OCI-LY3 (cell line): ENCODE measurements at regions not wholly inside any gene's neighbourhood (a gene's known extent, or its start where the extent isn't known, plus 50 kb on each side); places are given as distances from the start of the nearest gene placed in this dataset.

ENCODE experiments used
- H2AFZ ChIP-seq: fragments of 200-600, 300-600 bp; shearing (Covaris generic); 2 replicates; pipeline ENCODE4 v1.6.0; 2014; ENCODE audit warnings: antibody characterized with exemption, low read depth, low read length
- H3K27ac ChIP-seq: fragments of 200-600, 300-600 bp; sonication (generic); 2 replicates; pipeline ENCODE4 v1.5.1; 2014; ENCODE audit warnings: mild to moderate bottlenecking, low read length, moderate library complexity, mixed read lengths
- H3K27me3 ChIP-seq: fragments of 200-600, 300-600 bp; sonication (generic); 2 replicates; pipeline ENCODE4 v1.6.1; 2014; ENCODE audit warnings: low read depth, low read length, mixed read lengths
- H3K36me3 ChIP-seq: fragments of 200-600, 300-600 bp; sonication (generic); replicated peaks from 2 replicates; pipeline ENCODE3; 2014; ENCODE audit warnings: low read depth, low read length, mixed read lengths
- H3K4me1 ChIP-seq: fragments of 300-600, 200-600 bp; sonication (generic); 2 replicates; pipeline ENCODE4 v1.6.1; 2014; ENCODE audit warnings: low read length, mixed read lengths
- H3K4me2 ChIP-seq: fragments of 200-600, 300-600 bp; sonication (generic); 2 replicates; pipeline ENCODE4 v1.6.1; 2014; ENCODE audit warnings: low read length, mixed read lengths
- H3K4me3 ChIP-seq: fragments of 300-600, 200-600 bp; sonication (generic); 2 replicates; pipeline ENCODE4 v1.5.1; 2014; ENCODE audit warnings: antibody characterized with exemption, mild to moderate bottlenecking, low read length, moderate library complexity
- H3K79me2 ChIP-seq: fragments of 300-600, 200-600 bp; shearing (Covaris generic); 2 replicates; pipeline ENCODE4 v1.6.1; 2014; ENCODE audit warnings: mild to moderate bottlenecking, low read length, mixed read lengths
- H3K9ac ChIP-seq: fragments of 300-600, 200-600 bp; shearing (Covaris generic); 2 replicates; pipeline ENCODE4 v1.6.0; 2014; ENCODE audit warnings: mild to moderate bottlenecking, low read length, moderate library complexity
- H3K9me3 ChIP-seq: fragments of 200-600, 300-600 bp; shearing (Covaris generic); 2 replicates; pipeline ENCODE4 v1.6.1; 2014; ENCODE audit warnings: low read length, mixed read lengths; ENCODE audit not compliant: insufficient read depth
- H4K20me1 ChIP-seq: fragments of 200-600, 300-600 bp; sonication (generic); 2 replicates; pipeline ENCODE4 v1.6.1; 2016; ENCODE audit warnings: low read length, mixed read lengths; ENCODE audit not compliant: insufficient read depth
- CTCF ChIP-seq: fragments of 200-600, 300-600 bp; sonication (generic); IDR thresholded peaks from 2 replicates; pipeline ENCODE4 v1.5.1; 2014; ENCODE audit warnings: antibody characterized with exemption, low read length, low read depth
- EZH2phosphoT487 ChIP-seq: fragments of 200-600 bp; shearing (Covaris generic); IDR thresholded peaks from 2 replicates; pipeline ENCODE4 v1.6.1; 2018; ENCODE audit warnings: antibody characterized with exemption, mixed run types, low read depth

DNA sequence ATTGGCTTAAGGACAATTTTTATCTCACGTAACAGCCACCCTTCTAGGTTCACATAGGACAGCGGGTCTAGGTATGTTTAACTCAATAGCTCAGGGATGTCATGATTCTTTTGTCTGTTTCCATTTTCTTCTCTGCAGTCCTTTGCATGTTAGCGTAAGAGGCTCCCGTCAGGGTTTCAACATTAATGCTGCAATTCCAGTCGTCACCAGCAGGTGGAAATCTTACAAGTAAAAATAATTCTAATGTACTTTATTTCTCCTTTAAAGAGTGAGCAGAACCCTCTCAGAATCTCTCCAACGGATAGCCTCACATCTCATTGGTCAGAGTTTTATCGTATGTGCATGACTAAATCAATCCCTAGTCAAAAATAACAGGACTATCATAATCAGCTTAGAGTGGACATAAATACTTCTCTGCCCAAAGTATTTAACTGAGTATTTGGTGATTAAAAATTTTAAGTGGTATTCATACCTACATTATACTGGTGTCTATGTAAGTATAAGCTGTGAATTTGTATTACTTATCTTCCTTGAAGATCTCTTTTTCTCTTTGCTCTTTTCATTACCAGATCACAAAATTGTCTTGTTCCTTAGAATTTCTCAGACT, 487.2 kb upstream of the GCFC2 start:
- Histone ChIP-seq H3K4me1 (peaks cover 7% of the 10 kb centered on the region; the same call in 1 of the 2 replicates), H3K4me3 (peak overlapping the region; percentile 52), H3K27me3 (no peaks in the 10 kb centered on the region), H3K9ac (no peak overlapping the region), H3K4me2 (peak overlapping the region; percentile 54), H3K36me3 (no peaks in the 10 kb centered on the region), H4K20me1 (no peaks in the 10 kb centered on the region), H3K27ac (no peak overlapping the region), H3K79me2 (no peaks in the 10 kb centered on the region), H2AFZ (peak overlapping the region; percentile 76; the same call in 1 of the 2 replicates), H3K9me3 (no peaks in the 10 kb centered on the region)
- TF ChIP-seq EZH2phosphoT487 (no peak), CTCF (peak; percentile 72)

DNA sequence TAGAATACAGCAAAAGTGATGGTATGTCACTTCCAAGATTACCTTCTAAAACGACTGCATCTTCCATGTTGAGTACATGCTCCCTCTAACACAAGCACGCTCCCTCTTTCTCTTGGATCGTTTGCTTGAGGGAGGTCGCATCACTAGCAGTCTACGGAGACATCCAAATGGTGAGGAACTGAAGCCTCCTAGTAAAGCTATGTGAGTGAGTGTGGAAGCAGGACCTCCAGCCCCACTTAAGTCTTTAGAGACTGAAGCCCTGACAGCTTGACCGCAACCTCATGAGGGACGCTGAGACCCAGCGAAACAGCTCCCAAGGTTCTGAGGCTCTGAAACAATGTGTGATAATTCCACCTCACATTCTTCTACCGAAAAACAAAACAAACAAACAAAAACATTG, 486.7 kb upstream of the GCFC2 start:
- Histone ChIP-seq H3K79me2 (no peaks in the 10 kb centered on the region), H3K4me1 (peaks cover 7% of the 10 kb centered on the region; the same call in 1 of the 2 replicates), H2AFZ (peak overlapping the region; percentile 76; the same call in 1 of the 2 replicates), H4K20me1 (no peaks in the 10 kb centered on the region), H3K27ac (no peak overlapping the region), H3K27me3 (no peaks in the 10 kb centered on the region), H3K4me2 (peak overlapping the region; percentile 54), H3K9ac (no peak overlapping the region), H3K9me3 (no peaks in the 10 kb centered on the region), H3K36me3 (no peaks in the 10 kb centered on the region), H3K4me3 (peak overlapping the region; percentile 52)
- TF ChIP-seq EZH2phosphoT487 (no peak), CTCF (no peak)

GRCh38 chr2:76194031-76194775, 483.5 kb upstream of the GCFC2 start:
- Histone ChIP-seq H3K27me3 (no peaks in the 10 kb centered on the region), H3K4me3 (no peak overlapping the region), H3K9me3 (no peaks in the 10 kb centered on the region), H2AFZ (no peak overlapping the region), H3K4me2 (no peak overlapping the region), H3K4me1 (peaks cover 7% of the 10 kb centered on the region; the same call in 1 of the 2 replicates), H4K20me1 (no peaks in the 10 kb centered on the region), H3K27ac (no peak overlapping the region), H3K9ac (no peak overlapping the region), H3K36me3 (no peaks in the 10 kb centered on the region), H3K79me2 (no peaks in the 10 kb centered on the region)
- TF ChIP-seq EZH2phosphoT487: no peak
- no peak for TF ChIP-seq CTCF

DNA sequence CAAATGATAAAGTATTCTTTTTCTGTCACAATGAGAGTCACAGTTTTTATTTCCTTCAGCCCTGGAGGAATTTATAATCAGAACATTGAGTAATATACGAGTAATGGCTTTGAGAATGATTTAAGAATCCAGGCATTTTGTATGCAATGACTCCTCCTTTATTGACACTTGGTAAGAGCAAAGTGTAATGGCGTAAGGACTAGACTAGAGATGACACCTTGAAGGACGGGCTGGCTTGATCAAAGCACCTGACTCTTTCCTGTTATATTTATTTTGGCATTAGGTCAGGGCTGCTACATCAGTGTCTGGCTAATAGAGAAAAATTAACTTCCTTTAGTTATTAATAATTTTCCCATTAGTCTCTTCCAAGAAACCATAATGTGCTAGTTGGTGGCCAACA, 482.4 kb upstream of the GCFC2 start:
- no peak overlapping the region for H3K9ac ChIP-seq
- peaks cover 7% of the 10 kb centered on the region; the same call in 1 of the 2 replicates for H3K4me1 ChIP-seq
- H3K4me2 ChIP-seq: no peak overlapping the region
- H4K20me1 ChIP-seq: no peaks in the 10 kb centered on the region
- no peaks in the 10 kb centered on the region for H3K9me3 ChIP-seq
- H3K79me2 ChIP-seq: no peaks in the 10 kb centered on the region
- TF ChIP-seq EZH2phosphoT487 (no peak), CTCF (no peak)
- no peaks in the 10 kb centered on the region for H3K36me3 ChIP-seq
- no peak overlapping the region for H3K4me3 ChIP-seq
- H3K27ac ChIP-seq: no peak overlapping the region
- H2AFZ ChIP-seq: no peak overlapping the region
- no peaks in the 10 kb centered on the region for H3K27me3 ChIP-seq
